ENCODE measurements at regions not wholly inside any gene's neighbourhood (a gene's known extent, or its start where the extent isn't known, plus 50 kb on each side); places are given as distances from the start of the nearest gene placed in this dataset.
A peak's percentile ranks its signal among the peaks of the same experiment; 100 is the strongest.
"Not testable (repeated sequence)": the region's sequence is repeated elsewhere in the genome, so short reads cannot be mapped to it uniquely, and the experiment has no call there.

DNA sequence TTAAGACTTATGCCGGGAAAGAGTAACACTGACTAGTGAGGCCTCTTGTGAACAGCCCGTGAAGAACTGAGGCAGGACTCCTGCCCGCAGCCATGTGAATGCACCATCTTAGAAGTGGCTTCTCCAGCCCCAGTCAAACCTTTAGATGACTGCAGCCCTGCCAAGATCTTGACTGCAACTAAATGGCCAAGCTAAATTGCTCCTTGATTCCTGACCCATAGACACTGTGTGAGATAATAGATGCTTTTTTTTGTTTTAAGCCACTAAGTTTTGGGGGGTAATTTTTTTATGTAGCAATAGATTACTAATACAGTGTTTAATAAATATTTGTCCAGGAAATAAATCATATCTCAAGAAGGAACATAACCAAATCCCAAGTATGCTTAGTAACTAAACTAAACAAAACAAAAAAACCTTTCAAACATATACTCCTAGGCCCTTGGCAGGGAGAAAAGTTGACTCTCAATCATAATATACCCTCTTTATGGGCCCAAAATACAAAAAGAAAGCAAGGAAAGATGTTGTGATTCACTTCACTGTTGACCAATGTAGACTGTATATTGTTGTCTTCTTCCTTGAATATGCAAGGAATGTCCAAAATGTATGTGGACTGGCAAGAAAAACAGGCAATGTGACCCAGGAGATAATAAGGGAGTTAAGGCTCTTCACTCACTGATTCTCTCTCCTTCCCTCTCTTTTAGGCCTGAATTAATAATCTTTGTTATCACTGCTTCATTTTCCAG is 79.7 kb upstream of the ZNF366 start:
- peak; percentile 28 for DNase-seq

DNA sequence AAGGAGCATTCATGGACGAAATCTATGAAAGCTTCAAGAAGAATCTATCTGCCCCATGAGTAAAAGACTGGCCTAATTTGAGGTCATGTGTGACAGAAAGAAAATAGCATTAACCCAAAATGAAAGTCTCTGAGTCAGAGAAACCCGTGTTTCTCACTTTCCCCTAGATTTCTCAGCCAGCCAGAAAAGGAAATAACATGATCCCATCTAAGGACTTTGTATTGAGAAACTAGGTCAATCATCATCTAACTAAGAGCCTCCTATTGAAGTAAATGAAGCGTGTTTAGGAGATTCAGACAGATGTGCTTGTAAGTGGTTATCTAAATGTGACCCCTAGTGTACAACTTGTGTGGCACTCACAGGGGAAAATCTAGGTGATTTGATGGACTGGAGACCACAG is 77.3 kb upstream of the ZNF366 start:
- DNase-seq: no peak

DNA sequence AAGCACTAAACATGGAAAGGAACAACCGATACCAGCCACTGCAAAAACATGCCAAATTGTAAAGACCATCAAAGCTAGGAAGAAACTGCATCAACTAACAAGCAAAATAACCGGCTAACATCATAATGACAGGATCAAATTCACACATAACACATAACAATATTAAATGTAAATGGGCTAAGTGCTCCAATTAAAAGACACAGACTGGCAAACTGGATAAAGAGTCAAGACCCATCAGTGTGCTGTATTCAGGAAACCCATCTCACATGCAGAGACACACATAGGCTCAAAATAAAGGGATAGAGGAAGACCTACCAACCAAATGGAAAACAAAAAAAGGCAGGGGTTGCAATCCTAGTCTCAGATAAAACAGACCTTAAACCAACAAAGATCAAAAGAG is 72.1 kb upstream of the ZNF366 start:
- DNase-seq: not testable (repeated sequence)

DNA sequence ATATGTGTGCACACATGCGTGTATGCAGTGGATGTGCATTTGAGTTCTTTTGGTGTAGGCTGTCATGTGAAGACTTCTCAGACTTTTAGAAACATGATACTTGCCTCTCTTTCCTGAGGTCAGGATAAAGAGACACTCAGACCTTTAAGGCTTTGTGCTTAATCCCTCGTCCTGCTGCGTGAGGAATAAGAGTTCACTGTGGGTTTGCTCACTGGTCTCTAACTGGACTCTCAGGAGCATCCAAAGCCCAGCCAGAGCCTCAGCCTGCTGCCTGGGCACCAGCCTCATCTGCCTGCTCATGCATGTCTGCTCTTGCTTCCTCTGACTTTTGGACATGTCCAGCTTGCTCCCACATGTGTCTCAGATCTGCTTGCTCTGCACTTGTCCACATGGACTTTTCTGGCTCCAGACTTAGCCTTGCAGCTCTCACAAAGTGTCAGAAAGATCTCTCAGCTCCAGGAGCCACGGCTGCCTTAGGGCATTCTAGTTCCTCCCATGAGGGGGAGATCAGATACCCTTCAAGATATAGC is 65.1 kb upstream of the ZNF366 start:
- DNase-seq: no peak

DNA sequence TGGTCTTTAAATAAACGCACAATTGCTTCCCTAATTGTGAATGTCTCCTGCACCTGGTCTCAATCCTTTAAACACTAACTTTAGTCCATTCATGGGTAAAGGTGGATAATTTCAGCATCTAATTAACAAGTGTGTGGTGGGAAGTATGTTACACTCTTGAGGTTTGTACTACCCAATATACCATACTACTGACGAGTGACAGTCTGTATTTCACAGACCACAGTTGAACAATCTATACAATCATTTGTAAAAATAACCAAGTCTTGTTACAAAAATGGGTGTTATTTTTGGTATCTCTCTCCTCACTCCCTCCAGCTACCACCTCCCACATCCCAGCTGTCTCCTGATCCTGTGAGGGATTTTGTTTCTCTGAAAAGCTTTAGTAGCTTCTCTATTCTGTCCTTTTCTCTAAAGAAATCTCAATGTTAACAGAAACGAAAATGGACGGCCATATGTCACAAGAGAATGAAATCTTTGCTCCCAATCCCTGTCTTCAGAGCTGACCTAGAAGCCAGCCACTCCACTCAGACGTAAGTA is 62.3 kb upstream of the ZNF366 start:
- no peak for DNase-seq

DNA sequence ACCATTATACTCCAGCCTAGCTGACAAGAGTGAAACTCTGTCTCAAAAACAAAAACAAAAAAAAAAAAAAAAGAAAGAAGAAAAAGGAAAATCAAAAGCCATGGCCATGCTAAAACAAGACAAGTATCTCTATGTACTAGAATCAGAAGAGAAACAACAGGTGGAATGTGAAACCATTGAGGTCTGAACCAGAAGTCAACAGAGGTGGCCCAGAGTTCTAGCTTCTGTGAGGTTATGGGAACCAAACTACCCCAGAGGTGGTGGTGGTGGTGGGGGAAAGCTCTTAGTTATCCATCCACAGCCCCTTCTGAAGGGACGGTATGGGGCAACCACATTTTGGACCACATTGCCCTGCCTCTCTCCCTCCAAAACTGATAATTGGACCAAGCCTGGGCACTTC is 59.5 kb upstream of the ZNF366 start:
- DNase-seq: no peak

DNA sequence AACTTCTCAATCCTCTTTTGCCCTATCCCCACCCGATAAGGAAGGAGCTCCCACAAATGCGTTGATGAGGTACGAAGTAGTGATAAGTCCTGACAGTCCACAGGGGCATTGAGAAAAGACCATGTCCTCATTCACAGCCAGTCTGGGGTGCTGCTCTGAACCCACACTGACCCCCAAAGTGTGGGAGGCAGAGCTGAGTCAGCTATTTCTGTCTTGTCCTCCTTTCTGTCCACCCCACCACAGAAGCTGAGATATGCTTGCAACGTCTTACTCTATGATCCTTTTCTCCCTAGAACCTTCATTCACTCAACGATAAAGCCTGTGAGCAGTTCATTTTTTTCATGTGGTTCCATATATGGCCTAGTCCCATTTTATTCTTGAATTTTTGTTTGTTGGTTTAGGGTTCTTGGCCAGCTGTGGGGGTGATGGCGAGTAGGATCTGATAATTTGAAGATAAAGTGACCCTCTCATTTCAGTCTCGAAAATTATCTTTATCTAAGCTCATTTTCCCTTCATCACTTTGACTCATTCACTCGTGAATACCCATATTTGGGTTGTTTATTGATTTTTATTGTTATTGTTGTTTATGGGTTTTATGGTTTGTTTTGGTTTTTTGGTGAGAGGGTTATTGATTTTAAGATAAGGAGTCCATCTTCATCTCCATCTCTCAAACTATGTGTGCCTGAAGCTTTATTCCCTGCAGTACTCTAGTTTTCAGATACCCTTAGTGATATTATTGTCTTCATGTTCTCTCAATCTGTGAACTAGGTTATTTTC is 58.5 kb upstream of the ZNF366 start:
- no peak for DNase-seq

DNA sequence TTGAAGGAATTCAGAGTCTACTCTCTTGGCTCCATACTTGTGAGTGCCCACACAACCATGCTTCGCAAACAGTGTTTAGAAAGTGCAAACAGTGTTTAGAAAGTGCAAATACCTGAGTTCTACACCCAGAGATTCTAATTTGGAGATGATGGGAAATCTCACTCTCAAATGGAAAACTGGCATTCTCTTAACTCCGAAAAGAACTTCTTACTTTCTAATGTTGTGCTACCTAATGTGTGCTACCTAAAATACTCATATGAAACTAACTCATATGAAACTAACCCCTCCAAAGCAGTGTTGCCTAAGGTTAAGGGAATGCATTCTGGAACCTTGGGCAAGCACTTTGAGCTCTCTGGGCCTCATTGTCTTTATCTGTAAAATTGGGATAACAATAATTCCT is 55.5 kb upstream of the ZNF366 start:
- no peak for DNase-seq

DNA sequence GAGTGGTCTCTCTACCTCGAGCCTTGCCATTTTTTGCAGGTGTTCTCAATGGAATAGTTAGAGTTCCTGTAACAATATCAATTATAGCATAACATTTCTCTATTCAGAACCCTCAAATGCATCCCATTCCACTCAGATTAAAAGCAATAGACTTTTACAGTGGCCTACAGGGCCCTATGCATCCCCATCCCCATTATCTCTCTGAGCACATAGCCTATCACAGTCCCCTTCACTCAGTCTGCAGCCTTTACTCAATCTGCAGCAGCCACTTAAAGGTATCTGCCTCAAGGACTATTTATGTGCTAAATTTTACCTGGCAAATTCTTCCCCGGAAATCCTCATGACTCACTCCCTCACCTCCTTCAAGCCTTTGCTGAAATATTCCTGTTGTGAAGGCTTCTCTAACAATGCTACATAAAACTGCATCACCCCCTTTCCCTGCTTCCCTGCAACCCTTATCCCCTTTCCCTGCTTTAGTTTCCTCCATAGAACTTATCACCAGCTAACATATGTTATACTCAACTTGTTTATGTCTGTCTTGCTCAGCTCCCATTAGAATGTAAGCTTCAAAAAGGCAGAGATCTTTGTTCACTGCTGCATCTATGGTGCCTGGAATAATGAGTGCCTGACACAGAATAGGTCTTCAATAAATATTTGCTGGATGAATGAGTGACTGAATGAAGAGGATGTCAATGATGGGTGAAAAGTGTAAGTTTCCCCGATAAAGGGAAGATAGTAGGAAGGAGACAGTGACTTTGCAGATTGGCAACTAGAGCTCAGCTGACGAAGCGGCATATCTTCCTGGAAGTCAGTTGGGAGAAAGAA is 54.1 kb upstream of the ZNF366 start:
- DNase-seq: no peak

DNA sequence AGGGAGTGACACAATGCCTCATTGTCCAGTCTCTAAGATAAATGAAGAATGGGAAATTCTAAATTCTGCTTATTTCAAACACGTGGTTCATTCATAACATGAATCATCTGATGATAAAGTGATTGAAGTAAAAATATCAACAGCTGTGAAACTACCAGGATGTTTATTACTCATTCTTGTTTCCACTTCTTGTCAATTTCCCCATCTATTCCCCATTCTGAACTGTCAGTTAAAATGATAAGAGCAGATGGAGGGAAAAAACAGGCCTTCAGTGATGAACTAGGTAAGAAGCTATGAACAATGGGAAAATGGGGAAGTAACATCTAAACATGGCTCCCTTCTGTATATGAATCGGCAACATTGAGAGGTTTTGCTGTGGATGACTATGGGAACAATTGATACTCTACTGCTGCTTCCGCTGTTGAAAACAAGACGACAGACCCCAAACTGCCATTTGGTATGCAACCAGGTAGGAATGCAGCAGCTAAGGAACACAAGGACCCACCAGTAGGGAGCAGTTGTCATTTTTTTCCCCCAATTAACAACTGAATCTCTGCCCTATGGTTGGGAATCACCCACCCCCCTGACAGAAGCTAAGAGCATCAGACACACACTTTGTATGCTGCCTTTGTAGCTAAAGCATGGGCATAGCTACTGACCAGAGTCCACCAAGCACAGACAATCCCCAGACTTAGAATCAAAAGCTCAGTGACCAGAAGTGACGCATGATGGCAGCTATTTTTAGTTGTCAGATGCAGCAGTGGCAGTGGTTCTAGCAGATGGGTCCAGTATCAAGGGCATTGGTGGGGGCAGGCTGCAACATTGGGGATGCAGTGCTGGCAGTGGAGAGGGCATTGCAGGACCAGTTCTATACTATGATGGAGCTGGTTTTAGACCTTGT is 52.9 kb upstream of the ZNF366 start:
- DNase-seq: no peak

DNA sequence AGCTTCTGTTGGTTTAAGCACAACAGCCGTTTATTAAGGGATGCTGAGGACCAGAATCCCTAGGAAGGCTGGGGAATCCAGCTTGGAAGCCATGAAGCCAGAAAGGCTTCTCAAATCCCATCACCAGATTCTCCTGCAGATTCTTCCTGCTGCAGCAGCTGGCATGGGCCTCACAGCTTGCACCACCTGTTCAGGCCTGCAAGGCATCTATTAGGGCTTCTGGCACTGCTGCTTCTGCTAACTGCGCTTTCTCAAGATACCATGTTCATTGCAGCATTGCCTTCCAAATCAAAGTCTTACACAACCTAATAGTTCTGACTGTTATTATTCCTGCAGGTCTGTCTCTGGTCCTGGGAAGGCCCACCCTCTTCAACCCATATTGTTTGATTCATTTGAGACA is 51.2 kb upstream of the ZNF366 start:
- no peak for DNase-seq

DNA sequence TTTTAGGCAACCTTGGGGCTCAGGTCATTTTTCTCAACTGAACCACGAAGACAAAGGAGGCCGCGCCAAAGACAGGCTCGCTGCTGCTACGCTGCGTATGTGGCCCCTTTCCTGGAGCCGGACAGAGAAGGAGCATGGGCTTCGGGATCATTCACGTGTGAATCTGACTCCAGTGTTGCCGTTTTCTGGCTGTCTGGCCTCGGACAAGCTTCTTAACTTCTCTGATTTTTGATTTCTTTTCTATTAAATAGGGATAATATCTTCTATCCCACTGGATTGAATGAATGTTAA is 50.8 kb upstream of the ZNF366 start:
- no peak for DNase-seq

DNA sequence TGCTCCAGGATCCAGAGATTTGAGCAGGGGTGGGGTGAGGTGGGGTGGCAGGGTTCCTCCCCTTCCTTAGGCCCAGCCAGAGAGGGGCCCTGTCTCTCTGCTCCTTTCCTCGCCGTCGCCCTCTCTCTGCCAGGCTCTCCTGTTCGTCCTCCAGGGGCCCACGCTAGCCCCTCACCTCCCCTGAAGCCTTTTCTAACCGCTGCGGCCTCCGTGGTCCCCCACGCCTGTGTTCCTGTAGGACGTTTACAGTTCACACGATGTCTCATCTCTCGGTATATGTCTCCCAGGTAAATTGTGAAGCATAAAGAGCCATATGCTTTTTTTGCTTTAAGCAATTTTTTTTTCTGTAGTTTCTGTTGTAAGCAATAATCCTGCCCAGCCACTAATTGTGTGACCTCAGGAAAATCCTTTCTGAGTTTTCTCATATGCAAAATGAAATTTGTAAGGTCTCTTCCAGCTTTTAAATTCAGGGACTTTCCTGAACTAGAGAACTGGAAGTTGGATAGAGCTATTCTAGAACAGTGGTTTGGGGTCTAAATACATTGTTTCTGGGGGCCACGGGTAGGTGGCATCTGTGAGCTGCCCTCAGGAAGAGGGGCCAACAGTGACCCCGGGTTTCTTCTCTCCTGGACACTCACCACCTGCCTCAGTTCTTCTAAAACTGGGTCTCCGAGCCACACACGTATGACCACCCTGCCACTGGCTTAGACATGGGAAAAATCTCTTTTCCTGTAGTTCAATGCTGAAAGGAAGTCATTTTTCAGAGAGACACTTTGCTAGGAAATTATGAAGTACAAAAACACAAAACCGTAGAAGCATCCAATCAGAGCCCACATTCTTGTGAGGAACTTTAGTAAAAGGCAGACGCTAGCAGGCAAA is 50.2 kb upstream of the ZNF366 start:
- DNase-seq: no peak
